Mucosa of rectum (tissue), 2 donors: ENCODE measurements at regions not wholly inside any gene's neighbourhood (a gene's known extent, or its start where the extent isn't known, plus 50 kb on each side); places are given as distances from the start of the nearest gene placed in this dataset.
"Not testable (repeated sequence)": the region's sequence is repeated elsewhere in the genome, so short reads cannot be mapped to it uniquely, and the experiment has no call there.

Source experiments
- H3K27ac ChIP-seq, 2 donors: one replicate each; pipeline ENCODE4 v1.7.0; 2013; ENCODE audit warnings: inconsistent platforms in 2 of 2, low read depth in 2 of 2, low read length in 2 of 2
- H3K27me3 ChIP-seq, 2 donors: one replicate each; pipeline ENCODE4 v1.7.0; 2013; ENCODE audit warnings: low read length in 2 of 2; ENCODE audit not compliant: control insufficient read depth in 2 of 2, insufficient read depth in 2 of 2
- H3K36me3 ChIP-seq, 2 donors: one replicate each; pipeline ENCODE4 v1.7.0; 2013; ENCODE audit warnings: low read length in 2 of 2; ENCODE audit not compliant: control insufficient read depth in 2 of 2, insufficient read depth in 2 of 2
- H3K4me1 ChIP-seq, 2 donors: one replicate each; pipeline ENCODE4 v1.7.0; 2013; ENCODE audit warnings: low read length in 2 of 2, mild to moderate bottlenecking in 1 of 2; ENCODE audit not compliant: control insufficient read depth in 2 of 2, insufficient read depth in 2 of 2
- H3K4me3 ChIP-seq, 2 donors: one replicate each; pipeline ENCODE4 v1.7.0; 2013; ENCODE audit warnings: low read length in 2 of 2
- H3K9ac ChIP-seq, 2 donors: one replicate each; pipeline ENCODE4 v1.7.0; 2013; ENCODE audit warnings: low read length in 2 of 2, low read depth in 1 of 2, mild to moderate bottlenecking in 1 of 2
- H3K9me3 ChIP-seq, 2 donors: one replicate each; pipeline ENCODE4 v1.7.0; 2013; ENCODE audit warnings: low read length in 2 of 2; ENCODE audit not compliant: control insufficient read depth in 2 of 2
- donor health status: healthy.
- donor health status: Normal muscosa, but diverticular disease.

GRCh38 chr1:234785471-234785919 lies 175.5 kb upstream of the IRF2BP2 start:
- H3K27me3 ChIP-seq, H3K9ac ChIP-seq, H3K4me1 ChIP-seq, H3K36me3 ChIP-seq, H3K9me3 ChIP-seq, H3K4me3 ChIP-seq, H3K27ac ChIP-seq: not testable (repeated sequence)

GRCh38 chr1:234784108-234784507 lies 174.1 kb upstream of the IRF2BP2 start:
- H3K27ac ChIP-seq, H3K9me3 ChIP-seq, H3K36me3 ChIP-seq, H3K27me3 ChIP-seq, H3K9ac ChIP-seq, H3K4me1 ChIP-seq, H3K4me3 ChIP-seq: not testable (repeated sequence)

GRCh38 chr1:234782791-234783190 lies 172.8 kb upstream of the IRF2BP2 start:
- Histone ChIP-seq H3K9ac (no peak overlapping the region), H3K27ac (no peak overlapping the region), H3K36me3 (no peaks in the 10 kb centered on the region), H3K27me3 (no peaks in the 10 kb centered on the region), H3K4me1 (peaks cover 0 to 2% of the 10 kb centered on the region in 2 donors), H3K4me3 (no peak overlapping the region), H3K9me3 (no peaks in the 10 kb centered on the region)

GRCh38 chr1:234782105-234782751 lies 172.2 kb upstream of the IRF2BP2 start:
- Histone ChIP-seq H3K36me3 (no peaks in the 10 kb centered on the region), H3K4me1 (peaks cover 0 to 3% of the 10 kb centered on the region in 2 donors), H3K27me3 (no peaks in the 10 kb centered on the region), H3K9ac (no peak overlapping the region), H3K4me3 (no peak overlapping the region), H3K27ac (no peak overlapping the region), H3K9me3 (no peaks in the 10 kb centered on the region)

- Histone ChIP-seq H3K27ac (no peak overlapping the region), H3K27me3 (no peaks in the 10 kb centered on the region), H3K9me3 (no peaks in the 10 kb centered on the region), H3K36me3 (no peaks in the 10 kb centered on the region), H3K4me3 (no peak overlapping the region), H3K9ac (no peak overlapping the region), H3K4me1 (peaks cover 0 to 6% of the 10 kb centered on the region in 2 donors)
Measured at GRCh38 chr1:234781241-234782065, 171.5 kb upstream of the IRF2BP2 start.

- no peak overlapping the region for H3K4me3 ChIP-seq
- H3K4me1 ChIP-seq, result peaks cover 0 to 6% of the 10 kb centered on the region in 2 donors
- H3K9me3 ChIP-seq, result no peaks in the 10 kb centered on the region
- H3K27me3 ChIP-seq, result no peaks in the 10 kb centered on the region
- no peak overlapping the region for H3K9ac ChIP-seq
- no peak overlapping the region for H3K27ac ChIP-seq
- no peaks in the 10 kb centered on the region for H3K36me3 ChIP-seq
Measured at GRCh38 chr1:234780531-234781162, 170.7 kb upstream of the IRF2BP2 start.

GRCh38 chr1:234780112-234780511 lies 170.1 kb upstream of the IRF2BP2 start:
- no peaks in the 10 kb centered on the region for H3K9me3 ChIP-seq
- H3K27me3 ChIP-seq, result no peaks in the 10 kb centered on the region
- H3K27ac ChIP-seq, result no peak overlapping the region
- H3K36me3 ChIP-seq, result no peaks in the 10 kb centered on the region
- no peak overlapping the region for H3K9ac ChIP-seq
- peaks cover 0 to 6% of the 10 kb centered on the region in 2 donors for H3K4me1 ChIP-seq
- no peak overlapping the region for H3K4me3 ChIP-seq

GRCh38 chr1:234779600-234779999 lies 169.6 kb upstream of the IRF2BP2 start:
- not testable (repeated sequence) for H3K9ac ChIP-seq, H3K27ac ChIP-seq, H3K27me3 ChIP-seq, H3K4me1 ChIP-seq, H3K36me3 ChIP-seq, H3K9me3 ChIP-seq, H3K4me3 ChIP-seq

- no peaks in the 10 kb centered on the region for H3K36me3 ChIP-seq
- no peaks in the 10 kb centered on the region for H3K27me3 ChIP-seq
- no peaks in the 10 kb centered on the region for H3K9me3 ChIP-seq
- H3K9ac ChIP-seq, result no peak overlapping the region
- H3K27ac ChIP-seq, result no peak overlapping the region
- no peak overlapping the region for H3K4me3 ChIP-seq
- H3K4me1 ChIP-seq, result peaks cover 0 to 6% of the 10 kb centered on the region in 2 donors
Measured at GRCh38 chr1:234779160-234779538, 169.2 kb upstream of the IRF2BP2 start.
